T-helper 2 cell treated with Interferon-gamma antibody and Interleukin-4, amounts not matched to agents 100 ng/mL and 5 ng/mL, for 36 hours (primary cell): ENCODE measurements at regions not wholly inside any gene's neighbourhood (a gene's known extent, or its start where the extent isn't known, plus 50 kb on each side); places are given as distances from the start of the nearest gene placed in this dataset.
"Not testable (repeated sequence)": the region's sequence is repeated elsewhere in the genome, so short reads cannot be mapped to it uniquely, and the experiment has no call there.

Source experiments
- intact Hi-C: fragments of 100-400 bp; cut with micrococcal nuclease; formaldehyde crosslinking; loops from one replicate; pipeline ENCODE4 v1.15.1; 2023

GRCh38 chr3:124133366-124133940, 141.5 kb upstream of the ROPN1 start:
- intact Hi-C loops = no loop called here

DNA sequence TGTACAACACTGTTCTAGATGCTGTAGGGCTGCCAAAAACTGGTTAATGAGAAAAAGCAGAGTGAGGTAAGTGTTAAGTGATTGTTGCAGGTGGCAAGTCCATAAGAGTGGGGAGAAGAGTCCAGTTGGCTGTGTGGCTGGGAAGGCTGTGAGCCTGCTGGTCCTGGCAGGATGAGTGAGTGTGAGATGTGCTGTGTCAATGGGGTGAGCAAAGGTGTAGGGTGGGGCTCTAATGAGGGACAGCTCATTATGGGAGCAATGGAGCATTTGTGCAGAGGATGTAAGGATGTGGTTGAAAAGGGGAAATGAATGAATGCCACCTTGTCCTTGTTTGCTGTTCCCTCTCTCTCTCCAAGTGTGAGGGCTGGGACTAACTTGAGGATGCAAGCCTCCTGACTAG, 145.3 kb upstream of the ROPN1 start:
- intact Hi-C loops = no loop called here

GRCh38 chr3:124138148-124138547, 146.2 kb upstream of the ROPN1 start:
- intact Hi-C loops = no loop called here

DNA sequence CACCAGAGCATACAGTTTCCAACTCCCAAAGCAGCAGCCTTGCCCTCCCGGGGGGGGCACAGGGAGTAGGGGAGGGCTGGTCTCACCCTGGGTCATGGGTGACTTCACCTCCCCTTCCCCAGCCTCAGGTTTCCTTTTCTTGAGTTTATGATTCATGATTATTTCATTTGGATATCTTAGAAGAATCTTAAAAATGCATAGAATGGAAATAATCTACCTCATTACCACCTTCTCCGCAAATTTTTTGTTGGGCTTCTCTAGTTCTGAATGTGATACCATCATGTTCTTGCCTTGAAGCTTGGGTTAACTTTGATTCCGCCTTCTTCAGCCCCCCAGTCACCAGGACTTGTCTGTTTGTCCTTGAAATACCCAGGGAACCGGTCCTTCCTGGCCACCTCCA, 148.8 kb upstream of the ROPN1 start:
- intact Hi-C loops = no loop called here

DNA sequence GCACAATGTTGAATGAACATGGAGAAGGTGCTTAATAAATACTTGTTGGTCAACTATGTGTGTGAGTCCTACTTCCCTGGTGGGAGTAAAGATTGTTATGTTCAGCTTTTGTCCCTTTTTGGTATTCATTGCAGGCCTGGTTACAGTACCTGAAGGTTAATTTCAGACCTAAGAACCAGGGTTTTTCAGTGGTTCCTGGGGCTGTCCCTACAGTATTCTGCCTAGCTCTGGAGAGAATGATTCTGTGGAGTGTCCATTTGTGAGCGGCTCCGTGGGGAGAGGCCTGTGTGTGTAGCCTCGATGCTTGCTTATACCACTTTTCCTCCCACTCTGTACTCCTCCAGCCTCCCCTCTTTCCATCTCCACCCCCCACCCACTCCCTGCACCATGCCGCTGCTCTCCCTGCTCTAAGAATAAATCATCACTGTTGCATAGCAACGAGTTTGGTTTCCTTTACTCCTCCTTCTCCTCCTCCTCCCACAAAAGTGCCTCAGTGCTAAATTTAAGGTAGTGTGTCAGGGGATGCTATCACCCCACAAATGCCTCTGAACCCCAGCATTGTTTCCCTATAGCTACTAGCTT, 150.6 kb upstream of the ROPN1 start:
- intact Hi-C loops = no loop called here

GRCh38 chr3:124143047-124143446, 151.1 kb upstream of the ROPN1 start:
- intact Hi-C loops = no loop called here

GRCh38 chr3:124144035-124144814, 152.3 kb upstream of the ROPN1 start:
- intact Hi-C loops = no loop called here

DNA sequence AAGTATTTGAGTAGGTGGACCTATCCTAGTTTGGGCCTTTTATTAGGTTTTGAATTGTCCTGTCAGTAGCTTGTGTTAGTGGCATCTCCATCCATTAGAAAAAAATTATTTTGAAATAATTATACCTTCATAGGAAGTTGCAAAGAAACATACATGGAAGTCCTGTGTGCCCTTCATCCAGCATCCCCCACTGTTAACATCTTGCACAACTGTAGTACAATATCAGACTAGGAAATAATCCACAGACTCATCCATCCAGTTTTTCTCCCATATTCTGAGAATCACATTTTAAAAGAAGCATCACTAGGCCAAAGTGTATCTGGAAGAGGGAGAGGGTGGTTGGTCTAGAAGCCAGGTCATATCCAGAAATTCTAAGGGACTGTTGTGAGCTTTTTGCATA, 155.5 kb upstream of the ROPN1 start:
- intact Hi-C loops = no loop called here

- intact Hi-C loops = no loop called here
Observed at GRCh38 chr3:124147946-124148345, 156.0 kb upstream of the ROPN1 start.

DNA sequence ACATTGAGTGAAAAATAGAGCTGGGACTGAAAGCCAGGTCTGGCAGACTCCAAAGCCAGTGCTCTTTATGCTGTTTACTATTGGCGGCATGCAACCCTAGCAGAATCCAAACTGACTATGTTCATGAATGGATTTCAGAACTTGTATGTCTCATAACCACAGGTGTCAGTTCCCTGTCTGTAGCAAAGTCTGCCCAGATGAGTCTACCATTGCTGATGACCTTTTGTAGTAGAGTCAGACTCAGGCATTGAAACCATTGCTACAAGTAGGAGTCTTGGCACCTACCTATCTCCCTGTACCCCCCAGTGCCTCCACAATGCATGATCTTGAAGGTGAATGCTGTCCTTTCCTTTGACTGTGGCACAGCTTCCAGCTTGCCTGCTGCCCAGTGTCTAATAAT, 157.2 kb upstream of the ROPN1 start:
- intact Hi-C loops = no loop called here

GRCh38 chr3:124149771-124150170, 157.8 kb upstream of the ROPN1 start:
- intact Hi-C loops = no loop called here

GRCh38 chr3:124152891-124153290, 161.0 kb upstream of the ROPN1 start:
- intact Hi-C loops = not testable (repeated sequence)

GRCh38 chr3:124156866-124157712, 165.2 kb upstream of the ROPN1 start:
- intact Hi-C loops = no loop called here

DNA sequence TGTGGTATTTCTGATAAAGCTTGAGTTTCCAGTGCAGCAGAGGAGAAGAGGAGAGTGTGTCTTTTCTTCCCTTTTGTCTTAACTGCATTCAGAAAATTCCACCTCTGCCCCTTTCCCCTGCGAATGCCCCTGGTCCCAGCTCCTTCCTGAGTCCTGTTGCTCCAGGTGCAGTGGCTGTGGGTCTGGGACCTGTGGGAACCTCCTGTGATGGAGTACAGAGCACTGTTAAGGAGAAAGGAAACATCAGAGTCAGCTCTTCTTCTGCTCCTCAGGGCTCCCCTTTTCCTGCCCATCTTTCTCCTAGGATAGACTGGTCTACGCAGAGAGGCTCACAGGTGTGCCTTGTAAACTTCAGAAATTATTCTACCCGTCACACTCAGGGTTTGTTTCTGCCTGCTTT, 165.8 kb upstream of the ROPN1 start:
- intact Hi-C loops = no loop called here

DNA sequence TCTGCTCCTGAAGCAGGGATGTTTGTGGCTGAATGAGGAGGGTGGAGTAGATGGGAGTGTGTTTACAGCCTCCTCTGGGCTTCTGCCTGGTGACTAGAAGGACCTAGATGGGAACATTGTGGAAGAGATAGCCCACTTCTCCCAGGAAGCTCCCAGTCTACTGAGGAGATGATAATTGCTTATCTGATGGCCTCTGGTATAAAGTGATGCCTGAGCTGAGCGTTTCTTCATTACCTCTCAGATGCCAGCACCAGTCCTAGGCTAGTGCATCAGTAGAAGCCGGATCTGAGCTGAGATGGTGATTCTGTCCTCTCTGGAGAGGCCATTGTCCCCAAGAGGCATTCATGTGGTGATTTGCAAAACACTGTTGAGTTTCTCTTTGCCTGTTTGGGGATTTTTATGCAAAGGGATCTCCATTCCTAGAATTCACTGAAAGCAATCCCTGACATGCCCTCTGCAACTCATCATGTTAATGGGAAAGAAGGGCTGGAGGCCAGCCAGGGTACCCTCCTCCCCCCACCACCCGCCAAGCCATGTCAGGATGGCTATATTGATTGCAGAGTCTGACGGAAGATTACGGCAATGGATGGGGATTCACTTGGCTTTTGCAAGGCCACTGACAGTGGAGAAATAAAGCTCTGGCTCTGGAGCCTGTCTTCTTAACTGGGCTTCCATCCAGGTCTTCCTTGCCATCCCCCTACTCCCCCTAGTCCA, 166.4 kb upstream of the ROPN1 start:
- intact Hi-C loops = no loop called here

- intact Hi-C loops = no loop called here
Observed at GRCh38 chr3:124161448-124161847, 169.5 kb upstream of the ROPN1 start.

DNA sequence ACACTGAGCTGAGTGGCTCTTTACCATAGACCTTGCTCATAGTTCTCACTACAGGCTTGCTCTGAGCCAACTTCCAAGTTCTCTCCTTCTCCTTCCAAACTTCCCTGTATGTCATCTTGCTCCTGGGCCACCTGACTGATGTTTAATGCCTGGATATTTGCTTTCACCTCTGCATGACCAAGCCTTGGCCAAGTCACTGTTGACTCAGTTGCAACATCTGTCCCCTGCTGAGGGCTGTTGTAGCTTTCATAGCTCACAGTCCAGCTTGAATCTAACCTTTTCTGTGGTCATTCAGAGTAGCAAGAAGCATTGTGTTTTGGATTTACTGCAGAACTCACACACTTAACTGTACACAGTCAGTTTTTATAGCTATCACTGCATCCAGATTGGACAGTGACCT, 171.8 kb upstream of the ROPN1 start:
- intact Hi-C loops = no loop called here

DNA sequence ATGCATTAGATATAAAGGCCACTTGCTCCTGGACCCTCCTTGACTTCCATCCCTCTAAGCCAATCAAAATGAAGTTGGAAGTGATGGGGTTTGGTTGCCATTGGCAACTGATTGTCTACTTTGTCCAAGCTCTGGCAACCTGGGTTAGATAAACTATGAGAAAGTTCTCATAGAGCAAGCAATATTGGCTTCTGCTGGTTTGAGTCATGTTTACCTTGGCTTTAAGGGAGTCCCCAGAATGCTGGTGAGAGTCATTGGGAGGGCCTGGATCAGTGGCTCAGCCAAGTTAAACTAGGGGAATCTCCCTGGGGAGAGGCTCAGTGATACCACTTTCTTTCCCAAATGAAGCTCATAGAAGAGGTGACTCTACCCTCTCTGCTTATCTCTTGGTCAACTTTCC, 176.3 kb upstream of the ROPN1 start:
- intact Hi-C loops = no loop called here

DNA sequence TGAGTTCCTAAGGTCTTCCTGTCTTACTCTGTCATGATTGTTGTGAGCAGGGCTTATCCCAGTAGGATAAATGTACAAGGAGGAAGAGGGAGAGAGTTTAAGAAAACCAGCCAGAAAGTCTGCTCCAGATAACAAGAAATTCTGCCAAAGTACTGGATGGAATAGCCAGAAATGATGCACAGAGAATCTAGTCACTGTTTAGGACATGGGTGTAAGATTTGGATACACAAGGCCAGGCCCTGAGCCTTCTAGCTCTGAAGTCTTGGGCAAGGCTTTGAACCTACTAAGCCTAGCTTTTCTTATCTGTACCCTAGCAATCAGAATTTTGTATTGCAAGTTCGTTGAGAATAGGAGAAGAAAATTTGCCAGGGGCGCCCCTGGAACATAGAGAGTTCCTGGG, 180.4 kb upstream of the ROPN1 start:
- intact Hi-C loops = no loop called here

GRCh38 chr3:124172816-124173215, 180.9 kb upstream of the ROPN1 start:
- intact Hi-C loops = no loop called here

DNA sequence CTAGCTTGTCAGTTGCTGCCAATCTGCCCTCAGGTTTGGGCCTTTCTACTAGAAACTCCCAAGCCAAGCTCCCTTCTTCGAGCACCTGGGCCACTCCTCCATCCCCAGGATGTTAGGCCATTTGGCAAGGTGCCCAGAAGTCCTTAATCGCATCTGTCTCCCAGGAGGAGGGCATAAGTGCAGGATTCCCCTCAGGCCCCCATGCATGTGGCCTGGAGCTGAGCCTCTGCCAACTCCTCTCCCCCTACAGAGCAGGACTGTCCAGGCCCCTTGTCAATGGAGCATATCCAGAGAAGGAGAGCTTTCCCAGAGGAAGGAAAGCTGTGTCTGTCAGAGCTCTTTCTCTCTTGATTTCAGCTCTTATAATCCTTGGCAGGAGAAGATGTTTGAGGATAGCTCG, 182.6 kb upstream of the ROPN1 start:
- intact Hi-C loops = no loop called here
